GM12878 (cell line): ENCODE measurements at regions not wholly inside any gene's neighbourhood (a gene's known extent, or its start where the extent isn't known, plus 50 kb on each side); places are given as distances from the start of the nearest gene placed in this dataset.

ENCODE experiments used
- ATAC-seq: fragments of 200-7000 bp; cut with Tn5 transposase; 3 replicates; pipeline ENCODE4 v1.9.1; 2020; ENCODE audit warnings: mild to moderate bottlenecking, moderate library complexity
- BruUV-seq: library from RNA; stranded (reverse); fragments of 400-500 nt; replicated peaks from 2 replicates; lab custom pipeline; 2021; lab: Mats Ljungman, UMichigan
- CTCF ChIA-PET: fragments of 300-600 bp; sonication (Branson Sonifier 250); formaldehyde crosslinking; extraction: SDS; loops from one replicate; lab custom pipeline; 2021; ENCODE audit warnings: inconsistent platforms; lab: Yijun Ruan, JAX
- POLR2A ChIA-PET: fragments of 350-600 bp; formaldehyde crosslinking; extraction: SDS; loops from one replicate; lab custom pipeline; 2021; ENCODE audit warnings: inconsistent platforms; lab: Charles Lee
- RAD21 ChIA-PET: fragments of 300-600 bp; sonication (Branson Sonifier 250); formaldehyde crosslinking; loops from one replicate; lab custom pipeline; 2023; ENCODE audit warnings: antibody characterized with exemption; ENCODE audit not compliant: unreplicated experiment; lab: Charles Lee
- SMC1A ChIA-PET: fragments of 300-600 bp; sonication (Branson Sonifier 250); formaldehyde crosslinking; loops from one replicate; lab custom pipeline; 2023; ENCODE audit not compliant: unreplicated experiment, uncharacterized antibody; lab: Charles Lee
- DNase-seq: peaks from one replicate; pipeline ENCODE4 v3.0.0-alpha.2; 2011; ENCODE audit warnings: low read depth, low spot score
- FAIRE-seq: peaks from 3 replicates; lab custom pipeline; 2011; peaks lifted over from hg19 to GRCh38; lab: Jason Lieb, UNC
- H2AFZ ChIP-seq: 2 replicates; pipeline ENCODE4 v1.6.0; 2011; ENCODE audit warnings: low read depth, low read length, control low read depth; ENCODE audit not compliant: control insufficient read depth
- H3K27ac ChIP-seq: 2 replicates; pipeline ENCODE4 v1.5.1; 2011; ENCODE audit warnings: control low read depth; ENCODE audit not compliant: control insufficient read depth, insufficient read depth
- H3K27me3 ChIP-seq, 2 experiments: replicated peaks in 1 of 2; 2 replicates each; pipeline versions ENCODE4 v1.6.0 to v1.6.1; 2011; ENCODE audit warnings: low read length in 1 of 2; ENCODE audit not compliant: control insufficient read depth in 2 of 2, insufficient read depth in 2 of 2
- H3K36me3 ChIP-seq, 2 experiments: 2 replicates each; pipeline ENCODE4 v1.5.1; 2011; ENCODE audit warnings: low read length in 1 of 2; ENCODE audit not compliant: control insufficient read depth in 2 of 2, insufficient read depth in 2 of 2
- H3K4me1 ChIP-seq: 2 replicates; pipeline ENCODE4 v1.6.1; 2011; ENCODE audit warnings: mild to moderate bottlenecking, low read length, moderate library complexity, mixed read lengths; ENCODE audit not compliant: control insufficient read depth, insufficient read depth
- H3K4me2 ChIP-seq: 2 replicates; pipeline ENCODE4 v1.6.0; 2011; ENCODE audit warnings: control low read depth; ENCODE audit not compliant: control insufficient read depth, insufficient read depth
- H3K4me3 ChIP-seq: fragments of 200-600 bp; sonication (generic); 2 replicates; pipeline ENCODE4 v1.5.1; 2016
- H3K79me2 ChIP-seq: 2 replicates; pipeline ENCODE4 v1.6.0; 2011; ENCODE audit warnings: low read length; ENCODE audit not compliant: control insufficient read depth, insufficient read depth
- H3K9ac ChIP-seq: 2 replicates; pipeline ENCODE4 v1.8.0; 2011; ENCODE audit warnings: low read length, control low read depth, mixed read lengths; ENCODE audit not compliant: control insufficient read depth, insufficient read depth
- H3K9me3 ChIP-seq: replicated peaks from 3 replicates; pipeline ENCODE4 v1.5.1; 2011; ENCODE audit warnings: mild to moderate bottlenecking, low read length; ENCODE audit not compliant: control insufficient read depth, insufficient read depth
- H4K20me1 ChIP-seq: 2 replicates; pipeline ENCODE4 v1.6.0; 2011; ENCODE audit not compliant: control insufficient read depth, insufficient read depth
- BCL11A ChIP-seq: IDR thresholded peaks from 2 replicates; pipeline ENCODE4 v1.6.1; 2011; ENCODE audit warnings: low read depth, low read length
- BHLHE40 ChIP-seq, 2 experiments: fragments of 450-650 bp in 1 of 2; IDR thresholded peaks; 2 replicates each; pipeline ENCODE4 v1.6.1; 2011 to 2017; ENCODE audit warnings: low read depth in 2 of 2, borderline replicate concordance in 1 of 2, improper control_type of control experiment in 1 of 2, low read length in 1 of 2, mild to moderate bottlenecking in 1 of 2
- EED ChIP-seq: sonication (generic); IDR thresholded peaks from 2 replicates; pipeline ENCODE4 v1.6.1; 2016; ENCODE audit warnings: antibody characterized with exemption, low read depth
- ETV6 ChIP-seq, 2 experiments: fragments of 450-650 bp in 1 of 2; IDR thresholded peaks in 1 of 2; conservative IDR thresholded peaks in 1 of 2; 2 replicates each; pipeline ENCODE4 v1.6.1; 2014; ENCODE audit warnings: antibody characterized with exemption in 1 of 2, borderline replicate concordance in 1 of 2, low read depth in 1 of 2, mild to moderate bottlenecking in 1 of 2, moderate library complexity in 1 of 2
- RAD51 ChIP-seq: fragments of 450-650 bp; IDR thresholded peaks from 2 replicates; pipeline ENCODE4 v1.6.1; 2016; ENCODE audit warnings: moderate library complexity, mild to moderate bottlenecking, inconsistent platforms
- SPI1 ChIP-seq: IDR thresholded peaks from 2 replicates; pipeline ENCODE4 v1.6.1; 2011; ENCODE audit warnings: low read depth, mild to moderate bottlenecking, low read length, moderate library complexity, borderline replicate concordance; ENCODE audit not compliant: insufficient read depth
- WGBS: methylation state at CpG from one replicate; pipeline ENCODE4 v1.1.6; 2016; ENCODE audit warnings: low lambda C conversion rate; ENCODE audit not compliant: insufficient replicate concordance, insufficient coverage; ENCODE audit errors: missing lambda C conversion rate; 5-methylcytosine and 5-hydroxymethylcytosine counted together
- in situ Hi-C: fragments of 300-500 bp; cut with MboI; formaldehyde crosslinking; loops from 9 replicates; pipeline ENCODE4 v1.14.3; 2018; ENCODE audit warnings: mixed read lengths
- intact Hi-C: fragments of 100-400 bp; cut with micrococcal nuclease; formaldehyde crosslinking; loops from one replicate; pipeline ENCODE4 v1.14.2; 2022; ENCODE audit not compliant: unreplicated experiment
- TF ChIP-seq, protein P1 (sequence below): IDR thresholded peaks from 2 replicates; pipeline ENCODE4 v1.6.1; 2012; ENCODE audit warnings: improper control_type of control experiment, low read depth, low read length; ENCODE audit not compliant: insufficient replicate concordance
- TF ChIP-seq, protein P2 (sequence below): fragments of 450-650 bp; IDR thresholded peaks from 2 replicates; pipeline ENCODE4 v1.6.1; 2018; ENCODE audit warnings: borderline replicate concordance, mild to moderate bottlenecking; ENCODE audit not compliant: partially characterized antibody
- TF ChIP-seq, protein P3 (sequence below): fragments of 450-650 bp; conservative IDR thresholded peaks from 2 replicates; pipeline ENCODE4 v1.6.1; 2017; ENCODE audit warnings: mild to moderate bottlenecking, moderate library complexity
- TF ChIP-seq, protein P4 (sequence below): IDR thresholded peaks from 2 replicates; pipeline ENCODE4 v1.6.1; 2012; ENCODE audit warnings: low read depth, low read length, improper control_type of control experiment
- TF ChIP-seq, protein P5 (sequence below): IDR thresholded peaks from 2 replicates; pipeline ENCODE4 v1.6.1; 2011; ENCODE audit warnings: mild to moderate bottlenecking, low read depth, low read length, moderate library complexity; ENCODE audit not compliant: insufficient replicate concordance

- ChIA-PET CTCF (no interaction called here), SMC1A (interaction anchor here (0.9 to 1.6 kb wide), 2 partner anchors 16 to 57 kb away, joined by 3 to 6 read pairs; no protein-coding TSS in a partner anchor), POLR2A (no interaction called here), RAD21 (interaction anchor here (0.6 kb wide), 1 partner anchor 112 kb away, joined by 4 read pairs; no protein-coding TSS in a partner anchor)
- in situ Hi-C loops (no loop called here), intact Hi-C loops (no loop called here)
- H4K20me1 ChIP-seq = no peaks in the 10 kb centered on the region
- H3K27ac ChIP-seq = no peak overlapping the region
- H3K4me2 ChIP-seq = no peak overlapping the region
- H3K36me3 ChIP-seq = no peaks in the 10 kb centered on the region
- H3K79me2 ChIP-seq = no peaks in the 10 kb centered on the region
- ATAC-seq = no peak
- no peak for DNase-seq
- H3K9ac ChIP-seq = no peak overlapping the region
- H2AFZ ChIP-seq = no peak overlapping the region
- no peaks in the 10 kb centered on the region for H3K9me3 ChIP-seq
- no peak overlapping the region for H3K4me3 ChIP-seq
- no peak for FAIRE-seq
- TF ChIP-seq, protein P1, sequence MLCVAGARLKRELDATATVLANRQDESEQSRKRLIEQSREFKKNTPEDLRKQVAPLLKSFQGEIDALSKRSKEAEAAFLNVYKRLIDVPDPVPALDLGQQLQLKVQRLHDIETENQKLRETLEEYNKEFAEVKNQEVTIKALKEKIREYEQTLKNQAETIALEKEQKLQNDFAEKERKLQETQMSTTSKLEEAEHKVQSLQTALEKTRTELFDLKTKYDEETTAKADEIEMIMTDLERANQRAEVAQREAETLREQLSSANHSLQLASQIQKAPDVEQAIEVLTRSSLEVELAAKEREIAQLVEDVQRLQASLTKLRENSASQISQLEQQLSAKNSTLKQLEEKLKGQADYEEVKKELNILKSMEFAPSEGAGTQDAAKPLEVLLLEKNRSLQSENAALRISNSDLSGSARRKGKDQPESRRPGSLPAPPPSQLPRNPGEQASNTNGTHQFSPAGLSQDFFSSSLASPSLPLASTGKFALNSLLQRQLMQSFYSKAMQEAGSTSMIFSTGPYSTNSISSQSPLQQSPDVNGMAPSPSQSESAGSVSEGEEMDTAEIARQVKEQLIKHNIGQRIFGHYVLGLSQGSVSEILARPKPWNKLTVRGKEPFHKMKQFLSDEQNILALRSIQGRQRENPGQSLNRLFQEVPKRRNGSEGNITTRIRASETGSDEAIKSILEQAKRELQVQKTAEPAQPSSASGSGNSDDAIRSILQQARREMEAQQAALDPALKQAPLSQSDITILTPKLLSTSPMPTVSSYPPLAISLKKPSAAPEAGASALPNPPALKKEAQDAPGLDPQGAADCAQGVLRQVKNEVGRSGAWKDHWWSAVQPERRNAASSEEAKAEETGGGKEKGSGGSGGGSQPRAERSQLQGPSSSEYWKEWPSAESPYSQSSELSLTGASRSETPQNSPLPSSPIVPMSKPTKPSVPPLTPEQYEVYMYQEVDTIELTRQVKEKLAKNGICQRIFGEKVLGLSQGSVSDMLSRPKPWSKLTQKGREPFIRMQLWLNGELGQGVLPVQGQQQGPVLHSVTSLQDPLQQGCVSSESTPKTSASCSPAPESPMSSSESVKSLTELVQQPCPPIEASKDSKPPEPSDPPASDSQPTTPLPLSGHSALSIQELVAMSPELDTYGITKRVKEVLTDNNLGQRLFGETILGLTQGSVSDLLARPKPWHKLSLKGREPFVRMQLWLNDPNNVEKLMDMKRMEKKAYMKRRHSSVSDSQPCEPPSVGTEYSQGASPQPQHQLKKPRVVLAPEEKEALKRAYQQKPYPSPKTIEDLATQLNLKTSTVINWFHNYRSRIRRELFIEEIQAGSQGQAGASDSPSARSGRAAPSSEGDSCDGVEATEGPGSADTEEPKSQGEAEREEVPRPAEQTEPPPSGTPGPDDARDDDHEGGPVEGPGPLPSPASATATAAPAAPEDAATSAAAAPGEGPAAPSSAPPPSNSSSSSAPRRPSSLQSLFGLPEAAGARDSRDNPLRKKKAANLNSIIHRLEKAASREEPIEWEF = no peak
- TF ChIP-seq, protein P2, sequence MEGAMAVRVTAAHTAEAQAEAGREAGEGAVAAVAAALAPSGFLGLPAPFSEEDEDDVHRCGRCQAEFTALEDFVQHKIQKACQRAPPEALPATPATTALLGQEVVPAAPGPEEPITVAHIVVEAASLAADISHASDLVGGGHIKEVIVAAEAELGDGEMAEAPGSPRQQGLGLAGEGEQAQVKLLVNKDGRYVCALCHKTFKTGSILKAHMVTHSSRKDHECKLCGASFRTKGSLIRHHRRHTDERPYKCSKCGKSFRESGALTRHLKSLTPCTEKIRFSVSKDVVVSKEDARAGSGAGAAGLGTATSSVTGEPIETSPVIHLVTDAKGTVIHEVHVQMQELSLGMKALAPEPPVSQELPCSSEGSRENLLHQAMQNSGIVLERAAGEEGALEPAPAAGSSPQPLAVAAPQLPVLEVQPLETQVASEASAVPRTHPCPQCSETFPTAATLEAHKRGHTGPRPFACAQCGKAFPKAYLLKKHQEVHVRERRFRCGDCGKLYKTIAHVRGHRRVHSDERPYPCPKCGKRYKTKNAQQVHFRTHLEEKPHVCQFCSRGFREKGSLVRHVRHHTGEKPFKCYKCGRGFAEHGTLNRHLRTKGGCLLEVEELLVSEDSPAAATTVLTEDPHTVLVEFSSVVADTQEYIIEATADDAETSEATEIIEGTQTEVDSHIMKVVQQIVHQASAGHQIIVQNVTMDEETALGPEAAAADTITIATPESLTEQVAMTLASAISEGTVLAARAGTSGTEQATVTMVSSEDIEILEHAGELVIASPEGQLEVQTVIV = no peak
- TF ChIP-seq, protein P3, sequence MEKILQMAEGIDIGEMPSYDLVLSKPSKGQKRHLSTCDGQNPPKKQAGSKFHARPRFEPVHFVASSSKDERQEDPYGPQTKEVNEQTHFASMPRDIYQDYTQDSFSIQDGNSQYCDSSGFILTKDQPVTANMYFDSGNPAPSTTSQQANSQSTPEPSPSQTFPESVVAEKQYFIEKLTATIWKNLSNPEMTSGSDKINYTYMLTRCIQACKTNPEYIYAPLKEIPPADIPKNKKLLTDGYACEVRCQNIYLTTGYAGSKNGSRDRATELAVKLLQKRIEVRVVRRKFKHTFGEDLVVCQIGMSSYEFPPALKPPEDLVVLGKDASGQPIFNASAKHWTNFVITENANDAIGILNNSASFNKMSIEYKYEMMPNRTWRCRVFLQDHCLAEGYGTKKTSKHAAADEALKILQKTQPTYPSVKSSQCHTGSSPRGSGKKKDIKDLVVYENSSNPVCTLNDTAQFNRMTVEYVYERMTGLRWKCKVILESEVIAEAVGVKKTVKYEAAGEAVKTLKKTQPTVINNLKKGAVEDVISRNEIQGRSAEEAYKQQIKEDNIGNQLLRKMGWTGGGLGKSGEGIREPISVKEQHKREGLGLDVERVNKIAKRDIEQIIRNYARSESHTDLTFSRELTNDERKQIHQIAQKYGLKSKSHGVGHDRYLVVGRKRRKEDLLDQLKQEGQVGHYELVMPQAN = no peak
- no peak for TF ChIP-seq RAD51
- no peak for TF ChIP-seq BHLHE40 (IDR thresholded peaks at IDR 0.05; ENCODE audit: borderline replicate concordance in 1 of 2, low read depth in 2 of 2, low read length in 1 of 2)
- TF ChIP-seq, protein P4, sequence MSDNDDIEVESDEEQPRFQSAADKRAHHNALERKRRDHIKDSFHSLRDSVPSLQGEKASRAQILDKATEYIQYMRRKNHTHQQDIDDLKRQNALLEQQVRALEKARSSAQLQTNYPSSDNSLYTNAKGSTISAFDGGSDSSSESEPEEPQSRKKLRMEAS = no peak
- TF ChIP-seq EED = no peak
- no peak for TF ChIP-seq BCL11A
- TF ChIP-seq SPI1 = no peak
- no peak for TF ChIP-seq ETV6 (conservative IDR thresholded peaks at IDR 0.05 in 1 of 2, IDR thresholded peaks at IDR 0.05 in 1 of 2; ENCODE audit: borderline replicate concordance in 1 of 2, low read depth in 1 of 2)
- TF ChIP-seq, protein P5, sequence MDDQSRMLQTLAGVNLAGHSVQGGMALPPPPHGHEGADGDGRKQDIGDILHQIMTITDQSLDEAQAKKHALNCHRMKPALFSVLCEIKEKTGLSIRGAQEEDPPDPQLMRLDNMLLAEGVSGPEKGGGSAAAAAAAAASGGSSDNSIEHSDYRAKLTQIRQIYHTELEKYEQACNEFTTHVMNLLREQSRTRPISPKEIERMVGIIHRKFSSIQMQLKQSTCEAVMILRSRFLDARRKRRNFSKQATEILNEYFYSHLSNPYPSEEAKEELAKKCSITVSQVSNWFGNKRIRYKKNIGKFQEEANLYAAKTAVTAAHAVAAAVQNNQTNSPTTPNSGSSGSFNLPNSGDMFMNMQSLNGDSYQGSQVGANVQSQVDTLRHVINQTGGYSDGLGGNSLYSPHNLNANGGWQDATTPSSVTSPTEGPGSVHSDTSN = no peak
- BruUV-seq = no TSS peak
- no peaks in the 10 kb centered on the region for H3K27me3 ChIP-seq
- no peaks in the 10 kb centered on the region for H3K4me1 ChIP-seq
- WGBS = 71% methylated on average over 11 of the region's 12 CpGs
Observed at GRCh38 chr10:3950676-3951275, 165.8 kb upstream of the KLF6 start.
